DMS79 treated with DMSO at 0.1 percent for 48 hours (cell line): ENCODE measurements at regions not wholly inside any gene's neighbourhood (a gene's known extent, or its start where the extent isn't known, plus 50 kb on each side); places are given as distances from the start of the nearest gene placed in this dataset.

ENCODE experiments used
- DNase-seq: peaks from one replicate; lab custom pipeline; 2025; lab: John Stamatoyannopoulos, UW

- no peak for DNase-seq
These were observed 66.1 kb downstream of the LEPR start for GRCh38 chr1:65486613-65487012.

DNA sequence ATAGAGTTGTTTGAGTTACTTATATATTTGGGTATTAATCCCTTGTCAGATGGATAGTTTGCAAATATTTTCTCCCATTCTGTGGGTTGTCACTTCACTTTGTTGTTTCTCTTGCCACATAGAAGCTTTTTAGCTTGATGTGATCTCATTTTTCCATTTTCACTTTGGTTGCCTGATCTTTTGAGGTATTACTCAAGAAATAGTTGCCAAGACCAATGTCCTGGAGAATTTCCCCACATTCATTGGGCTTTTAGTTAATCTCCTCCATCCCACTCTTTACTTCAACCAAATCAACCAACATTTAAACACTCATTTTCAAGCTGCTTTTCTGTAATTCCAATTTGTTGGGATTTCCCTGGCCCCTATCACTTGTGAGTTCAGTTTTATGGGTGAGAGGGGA is 69.0 kb downstream of the LEPR start:
- DNase-seq: no peak

GRCh38 chr1:65490231-65491009 is 70.0 kb downstream of the LEPR start:
- DNase-seq: no peak

DNA sequence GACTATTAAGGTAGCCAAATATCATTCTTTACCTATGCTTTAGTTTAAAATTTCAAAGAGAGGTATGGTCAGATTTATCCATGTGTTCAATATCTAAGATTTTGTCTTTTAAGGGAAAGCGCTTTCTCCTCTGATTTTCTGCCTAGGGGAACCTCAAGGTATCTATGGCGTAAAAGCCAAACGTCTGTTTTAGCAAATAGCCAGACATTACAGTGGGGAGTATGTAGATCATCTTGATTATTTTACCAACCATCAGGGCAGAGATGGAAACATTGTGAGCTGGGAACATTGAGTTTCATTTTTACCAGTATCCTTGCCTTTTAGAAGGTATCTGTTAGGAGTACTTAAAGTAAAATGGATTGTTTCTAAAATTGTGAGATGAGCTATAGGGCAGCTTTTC is 71.0 kb downstream of the LEPR start:
- DNase-seq: no peak

DNA sequence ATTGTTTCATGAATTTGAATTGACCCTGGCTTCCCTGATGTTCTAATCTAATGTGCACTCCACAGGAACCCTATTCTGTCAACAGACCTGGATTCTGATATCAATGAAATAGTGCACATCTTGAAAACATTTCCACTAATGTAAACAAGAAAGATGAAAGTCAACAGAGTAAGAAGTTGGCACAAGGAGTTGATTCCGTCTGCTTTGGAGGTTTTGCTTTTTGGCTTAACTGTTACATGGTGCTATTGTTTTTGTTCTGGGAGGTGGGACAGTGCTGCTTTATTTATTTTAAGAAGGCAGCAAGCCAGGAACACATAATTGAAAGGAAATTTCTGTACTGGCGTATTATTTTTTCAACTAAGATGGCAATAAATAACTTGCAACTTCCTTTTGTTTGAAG is 73.3 kb downstream of the LEPR start:
- DNase-seq: no peak

DNA sequence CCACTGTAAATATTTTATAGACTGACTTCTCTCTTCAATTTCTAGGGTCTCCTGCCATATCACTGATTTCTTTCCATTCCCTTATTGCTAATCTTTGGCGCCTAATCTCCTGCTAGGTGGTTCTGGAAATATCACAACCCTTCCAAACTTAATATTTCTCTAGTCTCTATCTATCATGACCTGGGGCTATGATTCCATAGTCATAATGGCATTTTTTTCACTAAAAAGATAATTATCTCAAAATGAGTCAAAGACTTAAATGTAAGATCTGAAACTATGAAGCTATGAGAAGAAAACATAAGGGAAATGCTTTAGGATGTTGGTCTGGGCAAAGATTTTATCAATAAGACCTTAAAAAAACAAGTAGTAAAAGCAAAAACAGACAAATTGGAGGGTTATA is 74.2 kb downstream of the LEPR start:
- DNase-seq: no peak

DNA sequence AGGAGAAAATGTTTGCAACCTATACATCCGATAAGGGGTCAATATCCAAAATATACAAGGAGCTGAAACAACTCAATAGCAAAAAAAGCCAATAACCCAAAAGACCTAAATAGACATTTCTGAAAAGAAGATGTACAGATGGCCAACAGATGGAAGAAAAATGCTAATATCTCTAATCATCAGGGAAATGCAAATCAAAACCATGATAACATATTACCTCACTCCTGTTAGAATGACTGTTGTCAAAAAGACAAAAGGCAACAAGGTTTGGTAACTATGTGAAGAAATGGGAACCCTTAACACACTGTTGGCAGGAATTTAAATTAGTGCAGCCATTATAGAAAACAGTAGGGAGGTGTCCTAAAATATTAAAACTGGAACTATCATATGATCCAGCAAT is 74.7 kb downstream of the LEPR start:
- no peak for DNase-seq

DNA sequence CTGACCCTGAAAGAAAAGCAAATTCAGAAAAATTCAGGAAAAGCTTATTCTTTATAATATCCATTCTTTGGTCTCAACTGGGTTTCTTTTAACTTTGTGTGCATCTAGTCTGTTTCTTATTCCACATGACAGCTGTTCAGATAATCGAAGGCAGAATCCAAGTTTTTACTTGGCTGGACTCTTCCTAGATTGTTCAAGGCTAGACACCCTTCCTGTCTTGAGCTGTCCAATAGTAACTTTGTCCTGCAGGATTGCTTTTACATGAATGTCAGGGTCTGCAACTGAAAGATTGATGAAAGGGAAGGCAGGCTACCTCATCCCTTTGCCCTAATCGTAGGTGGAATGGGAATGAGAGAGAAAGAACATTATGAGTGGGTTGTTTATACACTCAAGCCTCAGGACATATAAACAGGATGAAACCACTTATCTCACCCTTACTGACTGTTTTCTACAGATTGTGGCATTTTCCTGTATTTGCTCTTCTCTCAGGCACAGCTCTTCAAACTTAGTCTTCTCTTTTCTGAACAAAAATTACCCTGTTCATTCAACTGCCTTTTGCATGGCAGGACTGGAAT is 76.9 kb downstream of the LEPR start:
- DNase-seq: no peak

- no peak for DNase-seq
These were observed 83.0 kb downstream of the LEPR start for GRCh38 chr1:65503427-65503826.

- DNase-seq: no peak
These were observed 83.8 kb downstream of the LEPR start for GRCh38 chr1:65504263-65504662.

- no peak for DNase-seq
These were observed 85.3 kb downstream of the LEPR start for GRCh38 chr1:65505547-65506300.

DNA sequence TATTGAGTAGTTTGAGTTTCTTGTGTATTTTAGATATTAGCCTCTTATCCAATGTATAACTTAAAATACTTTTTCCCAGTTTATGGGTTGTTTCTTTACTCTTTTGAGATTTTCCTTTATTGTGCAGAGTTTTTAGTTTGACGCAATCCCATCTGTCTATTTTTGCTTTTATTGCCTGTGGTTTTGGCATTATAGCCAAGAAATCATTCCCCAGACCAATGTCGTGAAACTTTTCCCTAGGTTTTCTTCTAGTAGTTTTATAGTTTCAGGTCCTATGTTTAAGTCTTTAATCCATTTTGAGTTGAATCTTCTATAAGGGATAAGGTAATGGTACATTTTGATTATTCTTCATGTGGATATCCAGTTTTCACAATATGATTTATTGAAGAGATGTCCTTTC is 87.6 kb downstream of the LEPR start:
- DNase-seq: no peak

DNA sequence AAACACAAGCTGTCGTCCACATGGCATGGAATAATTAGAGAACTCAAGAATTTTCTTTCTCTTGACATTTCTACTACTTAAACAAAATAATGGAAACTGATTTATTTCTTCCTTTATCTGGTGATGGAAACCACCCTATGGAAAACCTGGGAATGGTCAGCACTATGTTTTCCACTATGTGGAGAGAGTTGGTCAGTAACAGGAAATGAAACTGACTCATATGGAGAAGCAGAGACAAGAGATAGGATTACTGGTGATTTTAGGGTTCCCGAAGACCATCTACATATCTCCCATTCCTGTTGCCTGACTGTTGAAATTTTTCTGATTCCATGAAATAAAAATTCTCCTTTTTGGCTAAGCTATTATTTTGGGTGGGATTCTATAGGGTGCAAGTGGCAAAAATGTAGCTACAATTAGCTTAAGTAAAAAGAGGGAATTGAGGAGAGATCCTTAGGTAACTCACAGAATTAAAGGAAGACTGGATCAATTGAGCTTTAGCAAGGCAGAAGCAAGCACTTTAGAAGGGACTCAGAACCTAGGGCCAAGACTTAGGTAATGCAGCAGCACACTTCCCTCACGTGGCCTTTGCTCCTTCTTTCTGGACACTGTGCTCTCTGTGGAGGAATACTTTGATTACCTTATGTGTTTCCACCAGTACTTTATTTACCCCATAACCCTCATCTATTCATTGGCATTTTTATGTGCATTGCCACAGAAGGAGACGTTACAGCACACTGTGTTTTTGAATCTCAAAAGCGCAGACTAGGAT is 89.6 kb downstream of the LEPR start:
- DNase-seq: no peak

GRCh38 chr1:65510961-65511360 is 90.5 kb downstream of the LEPR start:
- no peak for DNase-seq

GRCh38 chr1:65512383-65512782 is 91.9 kb downstream of the LEPR start:
- no peak for DNase-seq

DNA sequence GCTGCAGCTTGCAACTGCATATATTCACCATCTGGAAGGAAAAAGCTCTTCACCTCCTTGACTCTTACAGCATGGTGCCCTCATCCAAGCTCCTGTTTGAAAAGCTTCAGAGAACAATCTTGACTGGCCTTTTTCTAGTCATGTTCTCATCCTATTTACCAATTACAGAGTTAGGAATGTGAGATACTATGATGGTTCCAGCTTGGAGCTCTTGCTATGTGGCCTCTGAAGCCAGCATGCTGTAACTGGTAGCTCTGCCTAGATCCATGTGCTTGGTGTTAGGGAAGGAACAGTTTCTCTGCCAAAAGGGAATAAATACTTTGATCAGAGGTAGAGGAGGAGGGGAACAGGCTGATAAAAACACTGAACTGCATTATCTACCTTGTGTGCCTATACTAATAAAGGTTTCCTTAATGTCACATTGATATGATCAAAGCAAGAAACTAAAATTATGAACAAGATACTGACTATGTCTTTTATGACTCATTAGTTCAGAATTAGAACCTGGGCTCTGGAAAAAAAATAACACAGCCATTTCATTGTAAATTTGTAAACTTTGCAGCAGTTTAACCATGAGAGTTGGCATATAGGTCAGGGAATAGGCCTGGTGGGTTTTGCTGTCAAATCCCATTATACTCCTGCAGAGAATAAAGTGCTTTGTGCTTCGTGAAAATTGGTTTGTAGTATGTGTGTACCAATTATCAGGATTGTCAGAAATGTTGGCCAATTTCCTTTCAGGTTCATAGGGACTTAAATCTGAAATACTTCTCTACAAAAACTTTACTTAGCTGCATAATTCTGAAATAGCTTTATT is 92.7 kb downstream of the LEPR start:
- no peak for DNase-seq

DNA sequence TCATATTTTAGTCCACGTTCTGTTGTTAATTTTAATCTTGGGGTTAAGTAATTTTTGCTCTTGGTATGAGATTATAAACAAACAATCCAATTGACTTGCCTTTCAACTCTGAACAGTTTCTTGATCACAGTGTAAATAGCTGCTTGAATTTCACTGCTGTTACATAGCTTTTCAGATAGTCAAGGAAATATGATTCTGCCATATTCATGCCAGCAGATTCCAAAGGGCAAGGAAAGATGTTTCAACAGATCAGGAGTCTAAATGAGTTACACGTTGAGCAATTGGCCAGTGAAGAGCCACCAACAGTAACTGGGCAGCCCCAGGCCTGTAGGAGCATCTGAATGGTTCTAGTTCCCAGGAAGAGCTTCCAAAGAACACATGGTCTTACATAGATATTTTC is 93.6 kb downstream of the LEPR start:
- no peak for DNase-seq

GRCh38 chr1:65524931-65525265 is 104.4 kb downstream of the LEPR start:
- DNase-seq: no peak

DNA sequence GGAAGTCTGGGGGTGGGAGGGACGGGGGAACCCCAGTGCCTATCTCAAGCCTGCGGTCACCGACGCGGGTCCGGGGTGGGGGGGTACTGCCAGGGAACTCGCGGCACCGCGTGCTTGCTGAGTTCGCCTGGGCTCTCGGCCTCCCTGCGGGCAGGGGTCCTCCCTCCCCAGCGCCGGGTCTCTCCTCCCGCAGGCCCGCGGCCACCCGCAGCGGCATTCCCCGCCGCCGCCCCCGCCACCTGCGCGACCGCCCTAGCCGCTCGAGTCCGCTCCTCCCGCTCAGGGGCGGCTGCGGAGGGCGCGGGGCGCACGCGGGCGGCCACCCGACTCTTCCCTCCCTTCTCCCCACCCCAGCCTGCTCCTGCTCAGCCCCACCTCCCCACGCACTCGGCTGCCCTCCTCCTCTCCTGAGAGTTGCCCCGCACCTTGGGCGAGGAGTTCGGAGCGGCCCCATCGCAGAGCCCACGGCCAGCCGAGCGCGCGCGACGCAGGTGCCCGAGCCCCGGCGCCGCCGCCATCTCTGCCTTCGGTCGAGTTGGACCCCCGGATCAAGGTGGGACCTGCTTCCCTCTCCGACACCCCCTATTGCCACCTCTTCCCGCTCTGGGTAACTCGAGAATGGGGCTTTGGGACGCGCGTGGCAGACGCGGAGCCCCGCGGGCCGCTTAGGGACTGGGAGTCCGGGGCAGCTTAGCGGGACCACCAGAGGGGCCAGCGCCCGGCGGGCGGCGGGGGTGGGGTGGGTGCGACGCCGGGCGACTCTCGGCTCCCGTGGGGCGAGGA is 105.0 kb downstream of the LEPR start:
- no peak for DNase-seq

DNA sequence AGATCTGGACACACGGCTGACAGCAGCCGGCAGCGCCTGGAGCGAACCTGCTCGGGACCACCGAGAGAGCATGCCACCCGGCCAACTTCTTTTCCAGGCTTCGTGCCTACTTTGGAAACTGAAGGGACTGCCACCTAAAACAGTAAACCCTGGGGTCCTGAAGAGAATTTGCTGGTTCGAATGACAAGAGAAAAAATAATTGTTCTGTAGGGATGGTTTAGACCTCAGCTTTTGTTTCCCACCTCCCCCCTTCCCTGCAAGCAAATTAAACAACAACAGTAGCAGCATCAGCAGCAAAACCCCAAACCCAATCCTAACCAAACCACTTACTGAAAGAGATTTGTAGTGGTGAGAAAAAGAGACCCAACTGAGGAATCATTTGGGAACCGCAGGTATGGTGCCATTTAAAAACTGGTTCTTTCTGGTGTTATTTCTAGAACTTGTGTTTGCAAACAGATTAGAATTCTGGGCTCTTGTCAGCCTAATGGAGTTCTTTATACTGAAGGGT is 105.6 kb downstream of the LEPR start:
- no peak for DNase-seq

GRCh38 chr1:65527190-65527589 is 106.7 kb downstream of the LEPR start:
- DNase-seq: no peak
